ENCODE measurements at regions not wholly inside any gene's neighbourhood (a gene's known extent, or its start where the extent isn't known, plus 50 kb on each side); places are given as distances from the start of the nearest gene placed in this dataset.

- ATAC-seq = no peak
- TF ChIP-seq ZC3H10 (CRISPR knock-in tag; IDR thresholded peaks at IDR 0.05) = no peak
- TF ChIP-seq TSHZ2 (CRISPR knock-in tag; IDR thresholded peaks at IDR 0.05) = no peak
- TF ChIP-seq RARB (CRISPR knock-in tag; IDR thresholded peaks at IDR 0.05) = no peak
- TF ChIP-seq OSR1 (CRISPR knock-in tag; IDR thresholded peaks at IDR 0.05) = no peak
- no peak for TF ChIP-seq CREB5 (CRISPR knock-in tag; IDR thresholded peaks at IDR 0.05; ENCODE audit: low read depth)
These were observed 117.2 kb downstream of the FASLG start for GRCh38 chr1:172776071-172776470.

GRCh38 chr1:172777767-172778166, 118.9 kb downstream of the FASLG start:
- no peak for TF ChIP-seq ZC3H10 (CRISPR knock-in tag; IDR thresholded peaks at IDR 0.05)
- no peak for TF ChIP-seq ZFP30 (CRISPR knock-in tag; IDR thresholded peaks at IDR 0.05)
- no peak for TF ChIP-seq CSDC2 (CRISPR knock-in tag; IDR thresholded peaks at IDR 0.05)
- no peak for TF ChIP-seq OSR1 (CRISPR knock-in tag; IDR thresholded peaks at IDR 0.05)
- ATAC-seq = no peak

- ATAC-seq = peak; percentile 69
- TF ChIP-seq PPARA (CRISPR knock-in tag; IDR thresholded peaks at IDR 0.05; ENCODE audit: borderline replicate concordance) = no peak
- no peak for TF ChIP-seq RARB (CRISPR knock-in tag; IDR thresholded peaks at IDR 0.05)
- TF ChIP-seq CSRNP3 (CRISPR knock-in tag; IDR thresholded peaks at IDR 0.05) = no peak
- no peak for TF ChIP-seq POU6F1 (CRISPR knock-in tag; IDR thresholded peaks at IDR 0.05; ENCODE audit: borderline replicate concordance, low read depth)
These were observed 119.9 kb downstream of the FASLG start for GRCh38 chr1:172778456-172779455.

GRCh38 chr1:172779491-172779890, 120.6 kb downstream of the FASLG start:
- no peak for TF ChIP-seq CSDC2 (CRISPR knock-in tag; IDR thresholded peaks at IDR 0.05)
- TF ChIP-seq TSHZ2 (CRISPR knock-in tag; IDR thresholded peaks at IDR 0.05) = no peak
- no peak for TF ChIP-seq ARNTL (CRISPR knock-in tag; IDR thresholded peaks at IDR 0.05; ENCODE audit: borderline replicate concordance, low read depth)
- TF ChIP-seq POU6F1 (CRISPR knock-in tag; IDR thresholded peaks at IDR 0.05; ENCODE audit: borderline replicate concordance, low read depth) = no peak
- no peak for TF ChIP-seq CSRNP3 (CRISPR knock-in tag; IDR thresholded peaks at IDR 0.05)
- no peak for TF ChIP-seq ZNF8 (CRISPR knock-in tag; IDR thresholded peaks at IDR 0.05)
- no peak for TF ChIP-seq OSR1 (CRISPR knock-in tag; IDR thresholded peaks at IDR 0.05)
- TF ChIP-seq ZNF70 (CRISPR knock-in tag; IDR thresholded peaks at IDR 0.05) = no peak
- TF ChIP-seq PPARA (CRISPR knock-in tag; IDR thresholded peaks at IDR 0.05; ENCODE audit: borderline replicate concordance) = no peak
- TF ChIP-seq TOX (CRISPR knock-in tag; IDR thresholded peaks at IDR 0.05; ENCODE audit: borderline replicate concordance) = no peak
- no peak for TF ChIP-seq ZFP30 (CRISPR knock-in tag; IDR thresholded peaks at IDR 0.05)
- no peak for ATAC-seq
